HG03558 (cell line): ENCODE measurements at regions not wholly inside any gene's neighbourhood (a gene's known extent, or its start where the extent isn't known, plus 50 kb on each side); places are given as distances from the start of the nearest gene placed in this dataset.
A peak's percentile ranks its signal among the peaks of the same experiment; 100 is the strongest.

Source experiments
- ATAC-seq: cut with Tn5 transposase; IDR thresholded peaks from one replicate; pipeline ENCODE4 v1.9.1; 2021; ENCODE audit warnings: moderate number of reproducible peaks; ENCODE audit not compliant: unreplicated experiment; ENCODE audit errors: extremely low read depth

DNA sequence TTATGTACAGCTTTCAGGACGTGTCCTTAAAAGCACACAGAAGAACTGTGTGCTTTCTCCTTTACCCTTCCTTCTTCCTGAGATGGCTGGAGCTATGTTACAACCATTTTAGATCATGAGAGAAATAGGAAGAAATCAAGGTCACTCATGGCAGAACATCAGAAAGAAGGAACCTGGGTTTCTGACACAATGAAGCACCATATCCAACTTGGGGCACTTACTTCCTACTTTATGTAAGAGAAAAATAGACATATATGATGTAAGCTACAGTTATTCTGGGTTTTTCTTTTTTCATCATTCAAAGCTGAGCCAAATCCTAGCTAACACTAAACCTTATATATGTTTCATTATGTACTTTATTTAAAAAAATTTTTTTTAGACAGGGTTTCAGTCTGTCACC is 79.5 kb downstream of the FAM161A start:
- ATAC-seq = no peak

GRCh38 chr2:61771904-61772845 is 81.7 kb downstream of the FAM161A start:
- no peak for ATAC-seq

DNA sequence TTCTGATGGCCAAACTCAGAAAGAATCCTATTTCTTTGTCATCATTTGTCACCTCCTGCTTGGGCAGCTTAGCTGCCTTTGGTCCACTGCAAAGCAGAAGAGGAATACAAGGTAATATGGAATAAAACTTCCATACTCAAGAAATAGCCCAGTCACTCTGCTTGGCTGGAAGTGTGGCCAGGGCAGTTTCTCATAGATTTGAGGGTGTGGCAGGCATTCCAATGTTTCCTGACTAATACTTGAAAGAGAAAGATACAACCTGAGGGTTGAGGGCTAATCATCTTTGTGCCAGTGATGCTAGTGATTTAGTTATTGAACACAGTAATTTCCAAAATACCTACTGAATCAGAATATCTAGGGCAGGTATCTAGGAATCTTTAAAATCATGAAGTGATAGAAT is 83.1 kb downstream of the FAM161A start:
- no peak for ATAC-seq

- no peak for ATAC-seq
Measured at GRCh38 chr2:61770298-61770697, 83.6 kb downstream of the FAM161A start.

DNA sequence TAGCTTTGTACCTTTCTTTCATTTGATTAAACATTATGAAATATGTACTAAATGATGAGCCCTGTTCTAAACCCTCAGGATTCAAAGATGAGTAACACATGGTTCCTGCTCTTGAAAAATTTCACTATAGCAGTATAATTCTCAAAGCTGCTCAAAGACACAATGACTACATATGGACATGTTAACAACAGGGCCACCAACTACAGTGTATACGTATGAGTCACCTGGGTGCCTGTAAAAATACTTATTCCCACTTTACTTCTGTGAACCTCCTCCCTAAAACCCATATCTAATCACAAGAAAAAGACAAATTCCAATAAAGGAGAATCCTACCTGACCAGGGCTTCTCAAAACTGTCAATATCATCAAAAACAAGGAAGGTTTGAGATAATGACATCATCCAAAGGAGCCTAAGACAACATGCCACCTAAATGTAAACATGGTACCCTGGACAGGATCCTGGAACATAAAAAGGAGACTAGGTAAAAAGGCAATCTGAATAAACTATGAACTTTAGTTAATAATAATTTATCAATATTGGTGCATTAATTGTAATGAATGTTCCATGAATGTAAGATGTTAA is 84.7 kb downstream of the FAM161A start:
- no peak for ATAC-seq

DNA sequence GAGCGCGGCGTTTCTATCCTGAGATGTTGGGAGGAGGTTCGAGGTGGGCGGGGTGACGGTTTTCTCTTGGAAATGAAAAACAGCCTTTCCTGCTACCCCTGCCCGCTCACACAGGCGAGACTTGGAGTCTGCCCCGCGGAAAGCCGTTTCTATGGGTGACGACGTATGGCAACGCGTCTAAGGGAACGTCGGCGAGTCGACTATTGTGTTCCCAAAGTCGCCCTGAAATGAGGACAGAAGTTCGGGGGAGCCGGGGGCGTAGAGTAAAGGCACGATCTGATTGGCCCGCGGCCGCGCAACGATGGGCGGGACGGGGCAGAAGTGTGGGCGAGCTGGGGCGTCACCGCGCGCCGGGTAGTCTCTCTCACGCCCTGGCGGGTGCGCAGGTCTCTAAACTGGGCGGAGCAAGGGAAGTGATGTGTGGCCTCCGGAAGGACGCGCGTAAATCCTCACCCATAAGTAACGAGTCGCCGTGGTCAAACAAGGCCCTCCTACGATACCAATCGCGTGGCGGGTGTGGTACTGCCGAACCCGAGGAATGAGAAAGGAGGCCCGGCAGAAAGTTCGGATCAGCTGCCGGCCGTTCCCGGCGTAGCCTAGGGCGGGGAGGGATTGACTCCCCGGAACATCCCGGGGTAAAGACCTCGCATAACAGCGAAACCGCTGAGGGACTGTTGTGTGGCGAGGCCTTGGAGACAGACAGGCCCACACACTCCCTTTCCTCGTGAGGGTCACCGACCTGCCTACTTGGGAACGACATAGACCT is 89.6 kb downstream of the FAM161A start:
- peak; percentile 94 for ATAC-seq

- no peak for ATAC-seq
Measured at GRCh38 chr2:61763605-61764034, 90.2 kb downstream of the FAM161A start.

DNA sequence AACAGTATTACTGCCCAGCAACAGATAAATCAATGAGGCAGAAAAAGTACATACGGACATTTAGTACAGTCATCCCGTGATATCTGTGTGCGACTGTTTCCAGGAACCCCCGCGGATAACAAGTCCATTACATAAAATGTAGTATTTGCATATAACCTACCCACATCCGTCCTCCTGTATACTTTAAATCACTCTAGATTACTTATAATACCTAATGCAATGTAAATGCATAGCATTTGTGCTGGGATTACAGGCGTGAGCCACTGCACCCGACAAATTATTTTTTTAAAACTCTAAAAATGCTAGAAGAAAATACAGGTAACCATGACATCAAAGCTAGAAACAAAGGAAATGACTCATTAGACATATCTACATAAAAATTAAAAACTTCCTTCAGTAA is 91.6 kb downstream of the FAM161A start:
- no peak for ATAC-seq

- ATAC-seq = no peak
Measured at GRCh38 chr2:61759718-61760117, 94.1 kb downstream of the FAM161A start.

DNA sequence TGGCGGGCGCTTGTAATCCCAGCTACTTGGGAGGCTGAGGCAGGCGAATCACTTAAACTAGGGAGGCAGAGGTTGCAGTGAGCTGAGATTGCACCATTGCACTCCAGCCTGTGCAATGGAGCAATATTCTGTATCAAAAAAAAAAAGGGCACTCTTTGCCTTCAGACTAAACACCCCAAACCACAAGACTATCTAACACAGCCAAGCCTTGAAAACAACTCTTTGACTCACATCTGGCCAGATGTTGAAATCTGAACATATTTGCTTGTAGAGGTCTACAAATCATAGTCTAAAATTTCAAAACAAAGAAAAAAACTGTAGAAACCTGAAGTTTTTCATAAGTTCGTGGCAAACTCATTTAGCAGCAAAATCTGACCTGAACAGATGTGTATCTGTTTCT is 94.9 kb downstream of the FAM161A start:
- no peak for ATAC-seq

DNA sequence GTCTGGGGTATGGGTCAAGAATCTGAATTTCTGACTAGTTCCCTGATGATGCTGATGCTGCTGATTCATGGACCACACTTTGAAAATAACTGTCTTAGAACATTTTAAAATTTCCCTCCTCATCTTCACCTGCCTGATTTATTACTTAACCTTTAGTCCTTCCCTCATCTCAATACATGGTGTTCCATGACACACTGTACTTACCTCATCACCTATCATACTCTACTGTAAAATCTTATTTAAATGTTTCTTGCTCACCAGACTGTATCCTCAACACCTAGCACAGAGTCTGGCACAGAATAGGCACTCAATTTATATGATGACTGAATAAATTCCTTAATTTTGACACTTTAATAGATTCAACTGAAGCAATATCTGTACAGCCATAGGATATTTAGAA is 95.7 kb downstream of the FAM161A start:
- no peak for ATAC-seq

- no peak for ATAC-seq
Measured at GRCh38 chr2:61753512-61753911, 100.3 kb downstream of the FAM161A start.

- ATAC-seq = no peak
Measured at GRCh38 chr2:61750624-61751023, 103.2 kb downstream of the FAM161A start.

DNA sequence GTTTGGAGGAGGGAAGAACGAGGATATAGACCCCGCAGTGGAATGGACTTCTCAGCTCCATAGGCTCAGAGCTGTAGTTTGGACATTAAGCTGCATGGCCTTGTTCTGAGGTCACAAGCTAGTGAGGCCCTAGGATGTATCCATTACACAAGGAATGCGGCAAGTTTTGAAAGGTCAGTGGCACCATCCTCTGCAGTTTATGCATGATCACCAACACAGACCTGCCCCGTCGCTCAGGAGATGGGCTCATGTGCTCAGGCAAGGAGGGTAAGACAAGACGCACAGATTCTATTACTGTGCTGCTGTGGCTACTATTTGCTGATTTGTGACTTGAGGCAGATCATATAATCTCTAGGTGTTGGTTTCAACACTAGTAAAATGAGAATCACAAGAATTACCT is 110.9 kb downstream of the FAM161A start:
- no peak for ATAC-seq

DNA sequence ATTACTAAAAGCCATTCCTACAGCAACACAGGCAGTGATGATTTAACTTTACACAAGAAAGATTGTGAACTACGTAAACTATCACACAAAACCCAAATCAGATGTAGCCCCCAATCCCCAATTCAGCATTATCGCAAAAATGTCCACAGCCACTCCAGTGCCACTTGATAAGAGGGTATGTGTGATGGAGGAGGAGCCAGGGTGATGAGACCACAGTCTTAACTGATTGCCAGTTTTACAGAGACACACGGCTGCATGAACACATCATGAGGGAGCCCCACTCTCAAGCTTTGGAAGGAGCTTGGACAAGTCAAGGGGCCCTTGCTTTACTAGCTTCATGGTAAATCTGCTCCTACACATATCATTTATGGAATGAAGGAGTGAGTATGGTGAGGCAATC is 116.0 kb downstream of the FAM161A start:
- ATAC-seq = no peak

DNA sequence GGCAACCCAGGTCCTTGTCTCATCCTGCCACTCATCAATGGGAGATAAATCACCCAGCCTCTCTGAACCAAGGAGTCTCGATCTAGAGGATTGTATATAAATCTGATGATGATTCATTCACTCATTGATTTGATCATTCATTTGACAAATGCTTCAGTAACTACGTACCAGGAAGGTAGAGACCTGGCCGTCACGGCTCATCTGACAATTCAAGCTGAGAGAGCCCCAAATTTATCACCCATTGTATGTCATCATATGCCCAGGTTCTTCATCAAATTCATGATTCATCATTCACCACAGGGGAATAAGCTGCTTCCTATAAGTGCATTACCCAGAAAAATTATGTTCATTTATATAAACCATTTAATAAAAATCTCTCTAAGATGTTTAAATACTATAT is 116.9 kb downstream of the FAM161A start:
- no peak for ATAC-seq

GRCh38 chr2:61733563-61733962 is 120.3 kb downstream of the FAM161A start:
- no peak for ATAC-seq

DNA sequence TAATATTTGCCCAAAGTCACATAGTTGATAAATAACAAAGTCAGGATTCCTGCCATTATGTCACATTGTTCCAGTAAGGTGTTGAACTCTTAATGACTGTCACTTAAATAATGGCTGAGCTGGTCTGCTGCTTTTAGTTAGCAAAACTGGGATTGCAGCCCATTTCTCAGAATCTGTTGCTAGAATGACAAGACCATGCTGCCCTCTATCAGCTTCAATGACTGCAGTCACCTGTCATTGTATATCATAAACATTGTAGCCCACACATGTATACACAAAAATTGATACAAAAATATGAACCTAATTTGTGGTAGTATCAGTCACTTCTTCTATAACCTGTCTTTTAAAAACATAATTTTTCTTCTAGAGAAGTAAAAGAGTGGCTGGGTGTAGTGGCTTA is 121.1 kb downstream of the FAM161A start:
- ATAC-seq = no peak

DNA sequence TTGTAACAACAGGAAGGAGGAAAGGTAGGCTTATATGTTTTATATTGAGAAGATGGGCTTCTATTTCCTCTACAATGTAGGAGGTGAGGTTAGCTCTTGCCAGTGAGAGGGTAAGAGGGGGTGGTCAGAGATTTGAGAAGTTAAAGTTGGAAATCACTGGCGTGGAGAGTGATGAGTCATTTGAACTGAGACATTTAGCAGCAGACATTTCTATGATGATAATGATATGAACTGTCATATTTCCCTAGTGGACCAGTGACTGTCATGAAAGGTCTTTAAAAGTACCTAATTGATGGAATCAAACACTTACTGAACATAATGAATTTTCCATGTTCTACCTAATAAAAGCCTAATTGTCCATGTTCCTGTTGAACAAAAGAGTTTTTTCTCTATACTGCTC is 126.1 kb downstream of the FAM161A start:
- no peak for ATAC-seq

GRCh38 chr2:61726456-61727209 is 127.2 kb downstream of the FAM161A start:
- no peak for ATAC-seq
